GM23338 (cell line): ENCODE measurements at regions not wholly inside any gene's neighbourhood (a gene's known extent, or its start where the extent isn't known, plus 50 kb on each side); places are given as distances from the start of the nearest gene placed in this dataset.

Source experiments
- ATAC-seq: fragments of 200-7000 bp; cut with Tn5 transposase; 3 replicates; pipeline ENCODE4 v1.9.1; 2020
- DNase-seq: peaks from one replicate; pipeline ENCODE4 v3.0.0-alpha.2; 2015; ENCODE audit warnings: low spot score
- H2AFZ ChIP-seq: fragments of 200-600 bp; sonication (generic); 2 replicates; pipeline ENCODE4 v1.8.0; 2016; ENCODE audit warnings: antibody characterized with exemption, mild to moderate bottlenecking, moderate library complexity
- H3F3A ChIP-seq: fragments of 200-600 bp; sonication (generic); replicated peaks from 2 replicates; pipeline ENCODE4 v1.8.0; 2017; ENCODE audit warnings: antibody characterized with exemption, mixed run types, low read depth
- H3K27ac ChIP-seq: fragments of 200-600 bp; sonication (generic); 2 replicates; pipeline ENCODE4 v1.6.1; 2016; ENCODE audit warnings: low read depth
- H3K27me3 ChIP-seq: fragments of 200-600 bp; sonication (generic); 2 replicates; pipeline ENCODE4 v1.8.0; 2016; ENCODE audit warnings: mild to moderate bottlenecking, mixed run types, moderate library complexity; ENCODE audit not compliant: insufficient read depth
- H3K36me3 ChIP-seq: fragments of 200-600 bp; sonication (generic); 2 replicates; pipeline ENCODE4 v1.8.0; 2016; ENCODE audit warnings: mild to moderate bottlenecking; ENCODE audit not compliant: insufficient read depth
- H3K4me1 ChIP-seq: fragments of 200-600 bp; sonication (generic); 2 replicates; pipeline ENCODE4 v1.8.0; 2016; ENCODE audit warnings: mild to moderate bottlenecking, moderate library complexity; ENCODE audit not compliant: insufficient read depth
- H3K4me2 ChIP-seq: fragments of 200-600 bp; sonication (generic); 2 replicates; pipeline ENCODE4 v1.7.1; 2017; ENCODE audit warnings: mixed run types
- H3K4me3 ChIP-seq: fragments of 200-600 bp; sonication (generic); 2 replicates; pipeline ENCODE4 v1.6.1; 2016; ENCODE audit warnings: mixed run types
- H3K79me2 ChIP-seq: fragments of 200-600 bp; sonication (generic); replicated peaks from 2 replicates; pipeline ENCODE4 v1.8.0; 2017; ENCODE audit warnings: mild to moderate bottlenecking; ENCODE audit not compliant: insufficient read depth
- H3K9me2 ChIP-seq: fragments of 200-600 bp; sonication (generic); 2 replicates; pipeline ENCODE4 v1.8.0; 2017; ENCODE audit not compliant: insufficient read depth
- H4K20me1 ChIP-seq: fragments of 200-600 bp; sonication (generic); replicated peaks from 2 replicates; pipeline ENCODE4 v1.8.0; 2017; ENCODE audit warnings: mild to moderate bottlenecking; ENCODE audit not compliant: insufficient read depth
- H3K27ac Mint-ChIP-seq: 2 replicates; pipeline ENCODE4 v1.8.0; 2020; ENCODE audit warnings: inconsistent platforms, mild to moderate bottlenecking, moderate library complexity, mixed read lengths
- H3K27me3 Mint-ChIP-seq: 3 replicates; pipeline ENCODE4 v1.8.0; 2022; ENCODE audit warnings: low read depth, mild to moderate bottlenecking, moderate library complexity, mixed read lengths, inconsistent platforms; ENCODE audit not compliant: insufficient read depth, poor library complexity
- H3K36me3 Mint-ChIP-seq: 3 replicates; pipeline ENCODE4 v1.8.0; 2021; ENCODE audit warnings: low read depth, mild to moderate bottlenecking, inconsistent platforms, moderate library complexity, mixed read lengths
- H3K4me1 Mint-ChIP-seq: 3 replicates; pipeline ENCODE4 v1.8.0; 2020; ENCODE audit warnings: mild to moderate bottlenecking, inconsistent platforms, mixed read lengths
- H3K4me3 Mint-ChIP-seq: 3 replicates; pipeline ENCODE4 v1.8.0; 2021; ENCODE audit warnings: moderate library complexity, mild to moderate bottlenecking, inconsistent platforms, mixed read lengths
- H3K9me3 Mint-ChIP-seq: 3 replicates; pipeline ENCODE4 v1.8.0; 2020; ENCODE audit warnings: moderate library complexity, mild to moderate bottlenecking, inconsistent platforms, mixed read lengths
- CREB1 ChIP-seq: fragments of 250-450 bp; sonication (Bioruptor Pico); IDR thresholded peaks from 2 replicates; pipeline ENCODE4 v1.5.0; 2020; ENCODE audit warnings: low read depth, mild to moderate bottlenecking, moderate library complexity
- EZH2 ChIP-seq: fragments of 200-600 bp; sonication (generic); IDR thresholded peaks from one replicate; pipeline ENCODE4 v1.8.0; 2017; ENCODE audit warnings: antibody characterized with exemption, mild to moderate bottlenecking, low read depth; ENCODE audit not compliant: unreplicated experiment
- ZNF331 ChIP-seq: fragments of 250-450 bp; sonication (Bioruptor Pico); IDR thresholded peaks from 2 replicates; pipeline ENCODE4 v1.5.0; 2020; ENCODE audit warnings: low read depth, mild to moderate bottlenecking, moderate library complexity
- TF ChIP-seq, protein P1 (sequence below): IDR thresholded peaks from one replicate; pipeline ENCODE4 v1.6.1; 2018; ENCODE audit warnings: antibody characterized with exemption; ENCODE audit not compliant: unreplicated experiment
- TF ChIP-seq, protein P2 (sequence below), 2 experiments: fragments of 200-600 bp in 1 of 2; sonication (generic) in 1 of 2; conservative IDR thresholded peaks; 2 replicates each; pipeline versions ENCODE4 v1.5.1 to v1.6.1; 2016 to 2017; ENCODE audit warnings: antibody characterized with exemption in 2 of 2, low read depth in 2 of 2, mild to moderate bottlenecking in 2 of 2, moderate library complexity in 1 of 2
- TF ChIP-seq, protein P3 (sequence below): IDR thresholded peaks from 2 replicates; pipeline ENCODE4 v1.6.1; 2016; ENCODE audit warnings: antibody characterized with exemption

DNA sequence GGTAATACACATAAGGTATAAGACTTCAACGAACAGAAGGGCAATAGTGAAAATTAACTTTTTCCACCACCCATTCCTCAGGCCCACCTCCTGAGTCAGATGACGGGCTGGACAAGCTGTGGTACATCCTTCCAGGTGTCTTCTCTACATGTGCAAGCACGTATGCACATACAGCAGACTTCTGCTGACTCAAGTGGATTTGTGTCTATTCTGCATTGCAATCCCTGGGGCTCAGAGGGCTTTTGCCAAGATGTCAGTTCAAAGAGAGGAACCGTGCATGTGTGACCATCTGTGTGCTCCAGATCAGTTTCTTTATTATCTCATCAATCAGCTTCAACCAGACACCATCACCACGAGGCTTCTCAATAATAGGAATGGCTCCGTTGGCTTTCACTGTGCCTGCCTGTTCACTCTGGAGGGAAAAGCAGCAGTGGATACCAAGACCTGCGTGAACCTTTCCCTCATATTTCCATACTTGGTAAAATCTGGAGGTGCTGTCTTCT is 288.4 kb downstream of the MTRR start (continued):
- TF ChIP-seq, protein P1, sequence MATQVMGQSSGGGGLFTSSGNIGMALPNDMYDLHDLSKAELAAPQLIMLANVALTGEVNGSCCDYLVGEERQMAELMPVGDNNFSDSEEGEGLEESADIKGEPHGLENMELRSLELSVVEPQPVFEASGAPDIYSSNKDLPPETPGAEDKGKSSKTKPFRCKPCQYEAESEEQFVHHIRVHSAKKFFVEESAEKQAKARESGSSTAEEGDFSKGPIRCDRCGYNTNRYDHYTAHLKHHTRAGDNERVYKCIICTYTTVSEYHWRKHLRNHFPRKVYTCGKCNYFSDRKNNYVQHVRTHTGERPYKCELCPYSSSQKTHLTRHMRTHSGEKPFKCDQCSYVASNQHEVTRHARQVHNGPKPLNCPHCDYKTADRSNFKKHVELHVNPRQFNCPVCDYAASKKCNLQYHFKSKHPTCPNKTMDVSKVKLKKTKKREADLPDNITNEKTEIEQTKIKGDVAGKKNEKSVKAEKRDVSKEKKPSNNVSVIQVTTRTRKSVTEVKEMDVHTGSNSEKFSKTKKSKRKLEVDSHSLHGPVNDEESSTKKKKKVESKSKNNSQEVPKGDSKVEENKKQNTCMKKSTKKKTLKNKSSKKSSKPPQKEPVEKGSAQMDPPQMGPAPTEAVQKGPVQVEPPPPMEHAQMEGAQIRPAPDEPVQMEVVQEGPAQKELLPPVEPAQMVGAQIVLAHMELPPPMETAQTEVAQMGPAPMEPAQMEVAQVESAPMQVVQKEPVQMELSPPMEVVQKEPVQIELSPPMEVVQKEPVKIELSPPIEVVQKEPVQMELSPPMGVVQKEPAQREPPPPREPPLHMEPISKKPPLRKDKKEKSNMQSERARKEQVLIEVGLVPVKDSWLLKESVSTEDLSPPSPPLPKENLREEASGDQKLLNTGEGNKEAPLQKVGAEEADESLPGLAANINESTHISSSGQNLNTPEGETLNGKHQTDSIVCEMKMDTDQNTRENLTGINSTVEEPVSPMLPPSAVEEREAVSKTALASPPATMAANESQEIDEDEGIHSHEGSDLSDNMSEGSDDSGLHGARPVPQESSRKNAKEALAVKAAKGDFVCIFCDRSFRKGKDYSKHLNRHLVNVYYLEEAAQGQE, result no peak
- TF ChIP-seq ZNF331 (CRISPR knock-in tag), result no peak
- TF ChIP-seq, protein P2, sequence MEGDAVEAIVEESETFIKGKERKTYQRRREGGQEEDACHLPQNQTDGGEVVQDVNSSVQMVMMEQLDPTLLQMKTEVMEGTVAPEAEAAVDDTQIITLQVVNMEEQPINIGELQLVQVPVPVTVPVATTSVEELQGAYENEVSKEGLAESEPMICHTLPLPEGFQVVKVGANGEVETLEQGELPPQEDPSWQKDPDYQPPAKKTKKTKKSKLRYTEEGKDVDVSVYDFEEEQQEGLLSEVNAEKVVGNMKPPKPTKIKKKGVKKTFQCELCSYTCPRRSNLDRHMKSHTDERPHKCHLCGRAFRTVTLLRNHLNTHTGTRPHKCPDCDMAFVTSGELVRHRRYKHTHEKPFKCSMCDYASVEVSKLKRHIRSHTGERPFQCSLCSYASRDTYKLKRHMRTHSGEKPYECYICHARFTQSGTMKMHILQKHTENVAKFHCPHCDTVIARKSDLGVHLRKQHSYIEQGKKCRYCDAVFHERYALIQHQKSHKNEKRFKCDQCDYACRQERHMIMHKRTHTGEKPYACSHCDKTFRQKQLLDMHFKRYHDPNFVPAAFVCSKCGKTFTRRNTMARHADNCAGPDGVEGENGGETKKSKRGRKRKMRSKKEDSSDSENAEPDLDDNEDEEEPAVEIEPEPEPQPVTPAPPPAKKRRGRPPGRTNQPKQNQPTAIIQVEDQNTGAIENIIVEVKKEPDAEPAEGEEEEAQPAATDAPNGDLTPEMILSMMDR (conservative IDR thresholded peaks at IDR 0.05; ENCODE audit: low read depth in 2 of 2), result no peak

DNA sequence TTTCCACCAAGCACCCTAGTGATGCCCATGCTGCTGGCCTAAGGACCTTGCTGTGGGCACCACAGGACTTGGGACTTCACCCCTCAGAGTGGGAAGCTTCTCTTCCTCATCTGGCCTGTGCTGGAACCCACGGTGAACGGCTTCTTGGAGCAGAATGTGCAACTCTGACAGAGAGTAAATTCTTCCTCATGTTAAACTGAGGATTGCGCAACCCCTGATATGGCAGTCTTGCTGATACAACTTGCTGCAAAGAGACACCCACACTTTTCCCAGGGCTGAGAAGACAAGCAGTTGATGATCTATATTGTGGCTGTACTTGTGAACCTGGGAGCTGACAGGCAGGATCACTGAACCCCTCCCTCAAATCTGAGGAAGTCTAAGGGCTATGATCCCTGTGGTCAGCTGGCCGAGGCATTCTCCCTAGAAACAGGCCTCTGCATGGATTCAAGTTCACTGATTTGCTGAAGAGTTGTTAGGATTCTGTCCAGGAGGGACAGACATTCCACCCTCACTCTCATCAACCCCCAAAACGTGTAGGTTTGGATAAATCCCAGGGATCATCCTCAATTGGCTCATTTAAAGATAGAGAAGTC is 307.2 kb downstream of the MTRR start:
- DNase-seq (no peak), ATAC-seq (no peak)
- peaks cover 6% of the 10 kb centered on the region; the same call in 1 of the 2 replicates for H3K4me1 ChIP-seq
- H3K4me3 ChIP-seq, result no peak overlapping the region
- no peak overlapping the region for H3K4me3 Mint-ChIP-seq
- H4K20me1 ChIP-seq, result no peaks in the 10 kb centered on the region
- 0 out of 2 replicates have a peak overlapping the region, but pooled peaks have one; percentile 14 for H2AFZ ChIP-seq
- H3K9me3 Mint-ChIP-seq, result no peaks in the 10 kb centered on the region
- H3K27me3 Mint-ChIP-seq, result no peaks in the 10 kb centered on the region
- TF ChIP-seq CREB1, result no peak
- TF ChIP-seq, protein P3, sequence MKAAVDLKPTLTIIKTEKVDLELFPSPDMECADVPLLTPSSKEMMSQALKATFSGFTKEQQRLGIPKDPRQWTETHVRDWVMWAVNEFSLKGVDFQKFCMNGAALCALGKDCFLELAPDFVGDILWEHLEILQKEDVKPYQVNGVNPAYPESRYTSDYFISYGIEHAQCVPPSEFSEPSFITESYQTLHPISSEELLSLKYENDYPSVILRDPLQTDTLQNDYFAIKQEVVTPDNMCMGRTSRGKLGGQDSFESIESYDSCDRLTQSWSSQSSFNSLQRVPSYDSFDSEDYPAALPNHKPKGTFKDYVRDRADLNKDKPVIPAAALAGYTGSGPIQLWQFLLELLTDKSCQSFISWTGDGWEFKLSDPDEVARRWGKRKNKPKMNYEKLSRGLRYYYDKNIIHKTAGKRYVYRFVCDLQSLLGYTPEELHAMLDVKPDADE, result no peak
- TF ChIP-seq EZH2, result no peak
- H3K27ac Mint-ChIP-seq, result no peak overlapping the region
- H3K27me3 ChIP-seq, result no peaks in the 10 kb centered on the region
- H3K4me2 ChIP-seq, result no peak overlapping the region
- no peaks in the 10 kb centered on the region for H3K36me3 Mint-ChIP-seq
- no peaks in the 10 kb centered on the region for H3K36me3 ChIP-seq
- H3K9me2 ChIP-seq, result peaks cover 6% of the 10 kb centered on the region
- H3K79me2 ChIP-seq, result no peaks in the 10 kb centered on the region
- H3K27ac ChIP-seq, result no peak overlapping the region
- peaks cover 10% of the 10 kb centered on the region for H3K4me1 Mint-ChIP-seq
- H3F3A ChIP-seq, result no peaks in the 10 kb centered on the region
